H1 (cell line): ENCODE measurements at regions not wholly inside any gene's neighbourhood (a gene's known extent, or its start where the extent isn't known, plus 50 kb on each side); places are given as distances from the start of the nearest gene placed in this dataset.

Source experiments
- ATF2 ChIP-seq: IDR thresholded peaks from 2 replicates; pipeline ENCODE4 v1.6.1; 2012; ENCODE audit warnings: low read length, inconsistent platforms
- BCL11A ChIP-seq, 2 experiments: IDR thresholded peaks; one replicate each; pipeline ENCODE4 v1.6.1; 2011; ENCODE audit warnings: low read depth in 2 of 2, low read length in 2 of 2, mild to moderate bottlenecking in 2 of 2
- CHD7 ChIP-seq: fragments of 300-600 bp; sonication (generic); IDR thresholded peaks from 2 replicates; pipeline ENCODE4 v1.7.1; 2012; ENCODE audit warnings: low read length, moderate library complexity, mild to moderate bottlenecking, inconsistent platforms; ENCODE audit not compliant: insufficient replicate concordance
- HDAC2 ChIP-seq, 2 experiments: fragments of 300-600 bp in 1 of 2; sonication (generic) in 1 of 2; IDR thresholded peaks; 2 replicates each; pipeline ENCODE4 v1.6.1; 2011 to 2012; ENCODE audit warnings: low read depth in 2 of 2, low read length in 2 of 2, mild to moderate bottlenecking in 2 of 2, moderate library complexity in 2 of 2, borderline replicate concordance in 1 of 2, inconsistent platforms in 1 of 2
- POU5F1 ChIP-seq: IDR thresholded peaks from 2 replicates; pipeline ENCODE4 v1.6.1; 2011; ENCODE audit warnings: low read depth, mild to moderate bottlenecking, low read length, moderate library complexity
- SP2 ChIP-seq: IDR thresholded peaks from 2 replicates; pipeline ENCODE4 v1.6.1; 2012; ENCODE audit warnings: mild to moderate bottlenecking, low read length, inconsistent platforms
- SP4 ChIP-seq: IDR thresholded peaks from 2 replicates; pipeline ENCODE4 v1.6.1; 2012; ENCODE audit warnings: low read length, inconsistent platforms
- TBP ChIP-seq: IDR thresholded peaks from 2 replicates; pipeline ENCODE4 v1.6.1; 2011; ENCODE audit warnings: low read depth, low read length, improper control_type of control experiment

- TF ChIP-seq CHD7 = no peak
- TF ChIP-seq TBP = no peak
- TF ChIP-seq BCL11A (IDR thresholded peaks at IDR 0.05; ENCODE audit: low read depth in 2 of 2, low read length in 2 of 2) = no peak
- TF ChIP-seq SP4 = no peak
- no peak for TF ChIP-seq HDAC2 (IDR thresholded peaks at IDR 0.05; ENCODE audit: borderline replicate concordance in 1 of 2, low read depth in 2 of 2, low read length in 2 of 2)
- no peak for TF ChIP-seq POU5F1
- TF ChIP-seq ATF2 = no peak
- TF ChIP-seq SP2 = no peak
- TF ChIP-seq, all 59 proteins: peak for 0
These were observed 181.4 kb upstream of the MYLIP start (continued) for GRCh38 chr6:15947436-15947835.
